Kidney (tissue), 13 donors: ENCODE measurements at regions not wholly inside any gene's neighbourhood (a gene's known extent, or its start where the extent isn't known, plus 50 kb on each side); places are given as distances from the start of the nearest gene placed in this dataset.

ENCODE experiments used
- DNase-seq, 5 donors: peaks; one replicate each; pipeline ENCODE4 v3.0.0-alpha.2; 2013 to 2020
- FAIRE-seq: peaks from 2 replicates; lab custom pipeline; 2012; peaks lifted over from hg19 to GRCh38; lab: Jason Lieb, UNC
- H3K27ac ChIP-seq, 2 donors: one replicate each; pipeline ENCODE4 v1.7.0; 2013; ENCODE audit warnings: low read depth in 2 of 2, low read length in 2 of 2, inconsistent platforms in 1 of 2
- H3K27me3 ChIP-seq: one replicate; pipeline ENCODE4 v1.7.1; 2013; ENCODE audit warnings: low read length, inconsistent platforms; ENCODE audit not compliant: control insufficient read depth, insufficient read depth
- H3K36me3 ChIP-seq, 3 donors: one replicate each; pipeline versions ENCODE4 v1.7.0 to v1.7.1; 2013; ENCODE audit warnings: low read length in 3 of 3, control low read depth in 1 of 3, inconsistent platforms in 1 of 3; ENCODE audit not compliant: insufficient read depth in 3 of 3, control insufficient read depth in 2 of 3
- H3K4me1 ChIP-seq, 3 donors: one replicate each; pipeline versions ENCODE4 v1.7.0 to v1.7.1; 2013; ENCODE audit warnings: low read length in 3 of 3, inconsistent platforms in 1 of 3, low read depth in 1 of 3; ENCODE audit not compliant: control insufficient read depth in 2 of 3, insufficient read depth in 2 of 3
- H3K4me3 ChIP-seq, 3 donors: one replicate each; pipeline versions ENCODE4 v1.7.0 to v1.8.1; 2013; ENCODE audit warnings: low read length in 3 of 3, control low read depth in 1 of 3, inconsistent platforms in 1 of 3
- H3K9ac ChIP-seq, 3 donors: one replicate each; pipeline versions ENCODE4 v1.7.0 to v1.7.1; 2013; ENCODE audit warnings: low read length in 3 of 3, control low read depth in 1 of 3, inconsistent platforms in 1 of 3
- H3K9me3 ChIP-seq, 3 donors: one replicate each; pipeline versions ENCODE4 v1.7.0 to v1.7.1; 2013; ENCODE audit warnings: low read length in 3 of 3, control low read depth in 1 of 3, inconsistent platforms in 1 of 3; ENCODE audit not compliant: control insufficient read depth in 2 of 3, insufficient read depth in 1 of 3
- CTCF ChIP-seq: IDR thresholded peaks from 3 replicates; pipeline ENCODE4 v1.5.1; 2012; ENCODE audit warnings: mild to moderate bottlenecking, moderate library complexity, borderline replicate concordance; ENCODE audit not compliant: insufficient read depth; ENCODE audit errors: extremely low read depth
- intact Hi-C: fragments of 100-400 bp; cut with DNase I; formaldehyde crosslinking; loops from one replicate; pipeline ENCODE4 v1.11.1; 2022
- donor health status: control.
- donor health status: control.
- donor health status: control.
- donor health status: control.
- donor health status: control.
- donor health status: DM: yes; HTN: yes; CAD: no.
- donor health status: Normal renal cell carcinoma (clear cell type).

GRCh38 chr19:27676877-27677276 is 1536.1 kb downstream of the UQCRFS1 start:
- H3K9me3 ChIP-seq, result peaks cover 0 to 26% (median 3%) of the 10 kb centered on the region in 3 donors
- no peaks in the 10 kb centered on the region for H3K36me3 ChIP-seq
- H3K27me3 ChIP-seq, result no peaks in the 10 kb centered on the region
- H3K4me1 ChIP-seq, result no peaks in the 10 kb centered on the region
- DNase-seq, result no peak
- no peak overlapping the region for H3K27ac ChIP-seq
- no peak for FAIRE-seq
- no peak overlapping the region for H3K4me3 ChIP-seq
- no peak for TF ChIP-seq CTCF
- intact Hi-C loops, result no loop called here
- no peak overlapping the region for H3K9ac ChIP-seq

- no peak for FAIRE-seq
- no peak for TF ChIP-seq CTCF
- Histone ChIP-seq H3K27ac (no peak overlapping the region), H3K36me3 (no peaks in the 10 kb centered on the region), H3K4me1 (no peaks in the 10 kb centered on the region), H3K4me3 (no peak overlapping the region), H3K9me3 (peaks cover 0 to 26% (median 3%) of the 10 kb centered on the region in 3 donors), H3K27me3 (no peaks in the 10 kb centered on the region), H3K9ac (no peak overlapping the region)
- intact Hi-C loops, result no loop called here
- no peak for DNase-seq
Observed at GRCh38 chr19:27676334-27676733, 1536.6 kb downstream of the UQCRFS1 start.

- intact Hi-C loops, result no loop called here
Observed at GRCh38 chr19:27675771-27676170, 1537.2 kb downstream of the UQCRFS1 start.

More at GRCh38 chr19:27675771-27676170, 1537.2 kb downstream of the UQCRFS1 start:
- no peak for DNase-seq
- no peak overlapping the region for H3K9ac ChIP-seq
- H3K9me3 ChIP-seq, result peaks cover 0 to 26% (median 3%) of the 10 kb centered on the region in 3 donors
- no peaks in the 10 kb centered on the region for H3K36me3 ChIP-seq
- H3K4me1 ChIP-seq, result no peaks in the 10 kb centered on the region
- H3K27ac ChIP-seq, result no peak overlapping the region
- no peak for FAIRE-seq
- no peak for TF ChIP-seq CTCF
- no peak overlapping the region for H3K4me3 ChIP-seq
- no peaks in the 10 kb centered on the region for H3K27me3 ChIP-seq
